GM19328 (cell line): ENCODE measurements at regions not wholly inside any gene's neighbourhood (a gene's known extent, or its start where the extent isn't known, plus 50 kb on each side); places are given as distances from the start of the nearest gene placed in this dataset.
A peak's percentile ranks its signal among the peaks of the same experiment; 100 is the strongest.
"Not testable (repeated sequence)": the region's sequence is repeated elsewhere in the genome, so short reads cannot be mapped to it uniquely, and the experiment has no call there.

Experiments
- ATAC-seq: cut with Tn5 transposase; IDR thresholded peaks from one replicate; pipeline ENCODE4 v1.9.1; 2021; ENCODE audit warnings: mild to moderate bottlenecking, moderate library complexity; ENCODE audit not compliant: unreplicated experiment

- no peak for ATAC-seq
Measured at GRCh38 chr2:6184532-6185292, 492.5 kb downstream of the SOX11 start.

- no peak for ATAC-seq
Measured at GRCh38 chr2:6186332-6187151, 494.4 kb downstream of the SOX11 start.

DNA sequence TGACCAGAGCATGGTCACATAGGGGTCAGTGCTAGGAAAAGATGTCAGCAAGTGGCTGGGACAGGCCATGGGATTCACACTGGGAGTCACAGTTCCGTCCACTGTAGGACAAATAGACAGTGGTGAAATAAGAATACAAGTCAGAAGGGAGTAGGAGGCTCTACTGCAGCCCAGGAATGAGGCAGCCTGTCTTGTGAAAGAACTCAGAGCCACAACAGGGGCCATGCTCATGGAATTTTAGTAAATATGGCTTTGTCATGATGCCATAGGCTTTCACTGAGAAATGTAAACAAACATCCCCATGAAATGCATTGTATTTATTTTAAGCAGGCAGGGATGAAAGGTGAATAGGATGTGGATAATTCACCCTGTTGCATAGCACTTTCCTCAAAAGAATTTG is 504.3 kb downstream of the SOX11 start:
- ATAC-seq: no peak

DNA sequence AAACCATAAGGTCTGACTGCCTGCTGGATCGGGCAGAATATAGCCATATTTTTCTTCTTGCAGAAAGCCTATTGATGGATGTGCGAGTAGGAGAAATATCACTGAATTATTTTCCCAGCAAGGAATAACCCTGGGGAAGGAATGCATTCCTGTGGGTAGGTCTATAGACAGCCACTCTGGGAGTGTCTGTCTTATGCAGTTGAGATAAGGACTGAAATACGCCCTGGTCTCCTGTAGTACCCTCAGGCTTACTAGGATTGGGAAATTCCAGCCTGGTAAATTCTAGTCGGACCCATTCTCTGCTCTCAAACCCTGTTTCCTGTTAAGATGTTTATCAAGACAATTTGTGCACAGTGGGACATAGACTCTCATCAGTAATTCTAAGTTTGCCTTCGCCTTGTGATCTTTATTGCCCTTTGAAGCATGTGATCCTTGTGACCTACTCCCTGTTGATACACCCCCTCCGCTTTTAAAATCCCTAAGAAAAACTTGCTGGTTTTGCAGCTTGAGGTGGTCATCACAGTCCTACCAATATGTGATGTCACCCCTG is 506.3 kb downstream of the SOX11 start:
- ATAC-seq: not testable (repeated sequence)

- no peak for ATAC-seq
Measured at GRCh38 chr2:6202756-6203155, 510.6 kb downstream of the SOX11 start.

DNA sequence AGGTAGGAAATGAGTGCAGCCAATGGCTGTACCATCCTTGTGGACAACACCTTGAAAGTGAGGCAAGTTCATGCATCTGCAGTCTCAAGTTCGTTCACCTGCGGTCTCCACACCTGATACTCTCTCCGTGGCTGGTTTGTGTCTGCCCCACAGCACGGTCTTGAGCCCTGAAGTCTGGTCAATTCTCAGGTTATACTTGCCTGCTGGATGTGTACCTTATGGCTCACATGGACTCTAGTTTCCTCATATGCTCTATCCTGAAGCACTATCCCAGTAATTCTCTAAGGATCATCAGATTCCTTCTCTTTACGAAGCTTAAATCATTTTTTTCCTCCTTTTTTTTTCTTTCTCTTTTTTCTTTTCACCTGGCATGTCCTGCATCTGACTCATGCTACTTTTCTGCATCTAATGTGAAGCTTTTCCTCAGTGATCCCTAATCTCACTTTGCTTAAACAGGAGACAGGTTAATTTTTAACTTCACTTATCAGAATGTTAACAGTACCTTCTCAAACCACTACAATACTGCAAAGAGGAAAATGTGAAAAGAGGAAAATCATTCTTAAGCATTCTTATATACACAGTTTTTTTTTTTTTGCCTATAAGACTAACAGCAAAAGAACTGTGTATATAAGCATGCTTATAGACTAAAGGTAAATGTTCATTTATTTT is 511.2 kb downstream of the SOX11 start:
- no peak for ATAC-seq

- ATAC-seq: no peak
Measured at GRCh38 chr2:6206882-6207281, 514.7 kb downstream of the SOX11 start.

DNA sequence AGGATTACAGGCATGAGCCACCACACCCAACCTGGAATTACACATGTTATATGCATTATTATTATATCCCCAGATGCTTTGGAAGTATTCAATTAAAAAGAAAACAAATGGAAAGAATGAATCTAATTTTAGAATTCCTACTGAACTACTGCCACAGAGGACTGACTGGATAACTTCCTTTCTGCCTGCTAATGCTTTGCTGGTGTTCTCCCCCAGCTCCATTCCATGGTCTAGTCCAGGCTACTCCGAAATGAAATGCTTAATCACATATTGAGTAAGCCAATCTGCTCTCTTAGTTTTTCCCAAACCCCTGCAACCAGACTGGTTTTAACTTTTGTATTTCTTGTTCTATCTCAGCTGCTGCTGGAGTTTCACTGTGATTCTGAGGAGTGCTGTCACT is 519.1 kb downstream of the SOX11 start:
- ATAC-seq: no peak

DNA sequence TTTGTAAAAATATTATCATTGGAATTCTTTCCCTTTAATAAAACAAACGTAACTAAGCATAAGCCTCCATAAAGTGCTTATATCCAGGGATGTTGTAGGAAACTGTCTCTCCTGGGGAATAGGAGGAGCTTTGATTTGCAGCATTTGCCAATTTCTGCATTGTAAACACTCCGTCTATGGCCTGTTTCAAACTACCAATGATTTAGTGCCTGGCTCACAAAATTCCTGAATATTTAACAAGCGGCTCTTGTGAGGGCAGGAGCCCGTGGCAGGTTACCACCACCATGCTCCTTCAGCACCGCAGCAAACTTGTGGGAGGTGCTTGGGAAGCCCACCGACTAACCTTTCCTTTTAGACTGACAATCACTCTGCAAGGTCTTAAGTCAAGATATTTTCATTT is 520.3 kb downstream of the SOX11 start:
- ATAC-seq: no peak

DNA sequence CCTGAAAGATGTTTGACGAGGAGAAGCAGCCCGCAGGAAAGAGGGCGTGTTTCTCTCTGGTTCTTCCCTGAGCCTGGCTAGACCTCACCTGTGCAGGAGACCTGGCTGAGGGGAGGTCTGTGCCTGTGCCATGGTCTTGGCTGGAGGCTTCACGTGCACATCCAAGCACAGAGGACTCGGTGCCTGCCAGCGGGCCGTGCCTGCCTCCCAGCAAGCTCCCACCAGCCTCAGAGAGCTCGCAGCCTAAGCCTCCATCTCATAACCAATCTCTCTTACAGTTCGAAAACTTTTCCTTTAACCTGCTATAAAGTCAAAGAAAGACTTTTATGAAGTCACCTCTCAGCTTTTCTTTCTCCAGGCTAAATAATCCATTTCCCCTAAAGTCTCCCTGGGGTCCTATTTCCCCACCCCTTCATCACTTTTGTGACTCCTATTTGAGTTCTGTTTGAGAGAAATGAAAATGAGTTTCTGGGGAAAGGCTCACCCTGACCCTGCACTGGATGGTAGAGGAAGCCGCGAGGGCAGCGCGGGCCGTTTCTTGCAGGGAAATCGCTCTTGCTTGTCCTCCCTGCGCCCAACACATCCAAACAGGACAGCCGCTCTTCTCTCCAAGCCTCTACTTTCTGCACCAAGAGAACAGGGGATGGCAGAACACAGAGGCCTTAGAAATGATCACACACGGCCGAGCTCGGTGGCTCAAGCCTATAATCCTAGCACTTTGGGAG is 521.0 kb downstream of the SOX11 start:
- no peak for ATAC-seq

DNA sequence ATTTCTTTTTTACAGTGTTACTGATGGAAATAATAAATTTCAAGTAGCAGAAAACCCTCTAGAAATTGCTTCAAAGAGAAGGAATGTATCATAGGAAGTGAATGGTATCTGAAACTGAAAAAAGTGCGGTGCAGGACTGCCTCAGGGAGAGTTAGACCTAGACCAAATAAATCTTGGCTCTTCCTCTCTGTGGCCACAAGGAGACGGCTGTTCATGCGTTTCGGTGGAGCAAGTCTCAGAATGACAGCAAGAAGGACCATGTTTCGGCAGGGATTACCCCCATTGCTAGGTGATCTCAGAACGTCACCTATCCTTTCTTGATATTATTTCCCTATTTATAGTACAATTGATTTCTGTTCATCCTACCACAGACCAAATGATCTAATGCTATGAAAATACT is 522.3 kb downstream of the SOX11 start:
- ATAC-seq: no peak

GRCh38 chr2:6215053-6215452 is 522.9 kb downstream of the SOX11 start:
- ATAC-seq: no peak

- no peak for ATAC-seq
Measured at GRCh38 chr2:6216234-6216633, 524.0 kb downstream of the SOX11 start.

DNA sequence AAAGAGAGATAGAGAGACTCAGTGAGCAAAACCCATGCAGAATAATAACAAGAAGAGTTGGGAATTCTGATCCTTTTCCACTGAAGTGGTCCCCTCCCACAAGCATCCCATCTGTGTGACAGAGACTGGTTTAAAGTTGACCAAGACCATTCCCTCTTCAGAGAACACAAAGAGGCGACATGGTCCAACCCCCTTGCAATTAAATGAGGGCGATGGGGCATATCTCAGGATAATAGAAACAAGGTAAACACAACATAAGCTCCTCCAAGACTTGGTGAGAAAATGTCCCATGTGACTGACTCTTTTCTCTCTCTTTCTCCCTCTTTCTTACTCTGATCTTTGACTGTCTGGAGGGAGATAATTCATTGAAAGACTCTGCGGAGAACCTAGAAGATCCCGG is 526.7 kb downstream of the SOX11 start:
- ATAC-seq: no peak

DNA sequence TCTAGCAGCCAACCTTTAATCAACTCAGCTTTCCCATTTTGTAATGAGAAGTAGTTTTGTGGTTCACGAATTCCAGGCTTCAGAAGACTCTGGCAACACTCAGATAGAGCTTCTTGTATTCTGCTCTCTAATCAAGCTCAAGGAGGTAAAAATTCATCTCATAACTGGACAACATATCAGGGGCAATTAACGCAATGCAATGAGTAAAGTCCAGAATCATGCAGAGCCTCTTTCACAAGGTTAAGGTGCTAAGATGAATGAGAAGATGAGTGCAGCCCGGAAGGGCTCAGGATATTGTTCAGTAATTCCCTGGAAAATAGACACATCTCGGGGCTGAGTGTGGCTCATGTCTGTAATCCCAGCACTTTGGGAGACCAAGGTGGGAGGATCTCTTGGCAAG is 527.7 kb downstream of the SOX11 start:
- ATAC-seq: no peak

GRCh38 chr2:6222296-6222695 is 530.1 kb downstream of the SOX11 start:
- ATAC-seq: no peak

- ATAC-seq: peak; percentile 90
Measured at GRCh38 chr2:6224267-6224666, 532.1 kb downstream of the SOX11 start.

- no peak for ATAC-seq
Measured at GRCh38 chr2:6228251-6228650, 536.1 kb downstream of the SOX11 start.

GRCh38 chr2:6231166-6231565 is 539.0 kb downstream of the SOX11 start:
- no peak for ATAC-seq

DNA sequence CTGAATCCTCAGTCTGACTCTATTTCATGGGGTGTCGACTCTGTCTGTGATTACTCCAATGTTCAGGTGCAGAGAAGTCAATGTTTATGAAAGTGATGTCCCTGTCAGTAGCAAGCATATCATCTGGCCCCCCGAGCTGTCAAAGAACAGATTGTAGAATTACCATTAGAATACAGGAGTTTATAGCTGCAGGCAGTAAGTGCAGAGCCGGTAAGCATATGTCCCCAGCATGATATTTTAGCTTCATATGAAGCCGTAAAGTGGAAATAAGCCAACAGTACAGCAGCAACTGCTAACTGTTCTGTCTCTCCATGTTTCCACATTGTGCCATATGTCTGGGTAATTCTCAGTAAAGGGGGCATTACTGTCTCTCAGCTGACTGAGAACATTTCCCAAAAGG is 541.8 kb downstream of the SOX11 start:
- ATAC-seq: no peak

DNA sequence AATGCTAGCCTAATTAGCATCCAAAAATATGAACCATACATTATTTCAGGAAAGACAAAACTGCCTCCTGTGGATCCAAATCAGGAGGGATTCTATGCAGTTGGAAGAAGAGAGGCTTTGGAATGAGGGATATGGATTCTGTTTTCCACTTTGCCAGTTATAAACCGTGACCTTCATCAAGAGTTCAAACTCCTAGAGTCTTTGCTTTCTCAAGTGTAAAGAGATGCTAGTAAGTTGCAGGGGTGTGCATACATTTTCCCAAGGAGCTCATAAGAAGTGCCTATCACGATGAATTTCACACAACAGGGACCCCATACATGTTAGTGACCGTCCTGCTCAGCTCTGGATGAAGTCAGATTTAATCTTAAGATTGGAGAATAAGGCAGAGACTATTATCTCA is 542.5 kb downstream of the SOX11 start:
- no peak for ATAC-seq
